GM13977 (cell line): ENCODE measurements at regions not wholly inside any gene's neighbourhood (a gene's known extent, or its start where the extent isn't known, plus 50 kb on each side); places are given as distances from the start of the nearest gene placed in this dataset.

ENCODE experiments used
- DNase-seq: peaks from one replicate; pipeline ENCODE4 v3.0.0; 2012; ENCODE audit warnings: low spot score
- CTCF ChIP-seq: IDR thresholded peaks from 2 replicates; pipeline ENCODE4 v1.5.1; 2012; ENCODE audit warnings: mild to moderate bottlenecking, control low read depth; ENCODE audit not compliant: insufficient read depth; ENCODE audit errors: extremely low read depth, missing control alignments
- in situ Hi-C: fragments of 300-500 bp; cut with MboI; formaldehyde crosslinking; loops from one replicate; pipeline ENCODE4 v1.12.0; 2022; ENCODE audit warnings: low sequenced_read_pairs, low pct_unique_long_range_greater_than_20kb, mixed read lengths, inconsistent platforms; ENCODE audit not compliant: unreplicated experiment

DNA sequence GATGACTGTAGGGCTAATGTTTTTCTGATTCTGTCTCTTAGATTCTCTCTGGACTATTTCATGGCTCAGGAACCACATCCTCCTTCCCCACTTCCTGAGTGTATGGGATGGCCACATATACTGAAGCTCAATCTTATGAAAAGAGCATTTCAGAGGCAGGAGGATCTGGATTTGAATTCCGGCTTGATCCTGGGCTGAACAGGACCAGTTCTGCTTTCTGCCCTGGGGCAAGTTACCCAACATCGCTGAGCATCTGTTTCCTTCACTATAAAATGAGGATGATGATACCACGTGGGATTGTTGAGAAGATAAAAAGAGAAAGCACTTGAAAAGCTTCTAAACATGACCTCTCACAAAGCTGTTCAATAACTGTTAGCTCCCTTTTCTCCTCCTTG is 168.4 kb upstream of the TNFAIP3 start:
- no peak for TF ChIP-seq CTCF
- in situ Hi-C loops: no loop called here
- no peak for DNase-seq

DNA sequence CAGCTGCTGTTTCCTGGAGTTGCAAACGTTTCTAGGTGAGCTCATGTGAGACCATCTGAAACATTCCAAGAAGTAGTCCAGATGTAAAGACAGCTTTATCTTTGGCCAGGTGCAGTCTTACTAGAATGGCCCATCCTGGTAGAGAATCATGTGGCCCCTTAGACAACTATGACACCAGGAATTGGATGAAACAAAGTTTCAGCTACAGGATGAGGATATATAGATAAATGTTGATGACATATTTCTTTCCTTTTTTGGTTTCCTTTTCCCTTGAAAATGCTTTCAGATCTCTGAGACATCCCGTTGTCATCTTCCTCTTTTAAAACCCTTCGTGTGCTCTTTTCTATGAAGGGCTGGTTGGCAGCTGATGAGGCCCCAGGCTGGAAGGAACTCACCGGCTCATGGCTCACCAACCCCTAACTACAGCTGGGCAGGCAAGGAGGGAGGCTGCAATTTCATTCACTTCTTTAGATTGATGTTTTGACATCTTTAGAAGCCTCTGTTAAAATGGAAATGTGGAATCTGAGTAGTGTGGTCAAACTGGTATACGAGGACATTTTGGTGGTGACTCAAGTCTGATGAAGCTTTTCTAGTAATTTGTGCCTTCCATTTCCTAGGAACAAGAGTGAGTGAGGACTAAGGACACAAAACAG is 167.9 kb upstream of the TNFAIP3 start:
- TF ChIP-seq CTCF: no peak
- no peak for DNase-seq
- in situ Hi-C loops: no loop called here

DNA sequence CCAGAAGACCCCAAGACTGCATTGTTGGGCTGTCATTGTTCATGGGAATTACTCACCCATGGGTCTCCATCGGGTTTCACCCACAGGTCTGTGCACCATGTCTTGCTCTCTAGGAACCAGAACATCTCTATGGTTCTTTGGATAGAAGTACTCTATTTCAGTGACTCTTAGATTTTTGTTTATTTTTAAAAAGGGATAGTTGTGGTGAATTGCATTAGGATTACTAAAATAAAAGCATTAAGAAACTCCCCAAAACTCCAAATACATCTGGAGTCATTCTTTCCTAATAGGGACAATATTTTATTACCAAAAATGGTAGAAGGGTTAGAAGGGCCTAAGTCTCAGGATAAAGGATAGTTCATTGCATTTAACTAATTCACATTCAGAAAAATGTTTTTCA is 166.9 kb upstream of the TNFAIP3 start:
- in situ Hi-C loops: no loop called here
- no peak for DNase-seq
- no peak for TF ChIP-seq CTCF

DNA sequence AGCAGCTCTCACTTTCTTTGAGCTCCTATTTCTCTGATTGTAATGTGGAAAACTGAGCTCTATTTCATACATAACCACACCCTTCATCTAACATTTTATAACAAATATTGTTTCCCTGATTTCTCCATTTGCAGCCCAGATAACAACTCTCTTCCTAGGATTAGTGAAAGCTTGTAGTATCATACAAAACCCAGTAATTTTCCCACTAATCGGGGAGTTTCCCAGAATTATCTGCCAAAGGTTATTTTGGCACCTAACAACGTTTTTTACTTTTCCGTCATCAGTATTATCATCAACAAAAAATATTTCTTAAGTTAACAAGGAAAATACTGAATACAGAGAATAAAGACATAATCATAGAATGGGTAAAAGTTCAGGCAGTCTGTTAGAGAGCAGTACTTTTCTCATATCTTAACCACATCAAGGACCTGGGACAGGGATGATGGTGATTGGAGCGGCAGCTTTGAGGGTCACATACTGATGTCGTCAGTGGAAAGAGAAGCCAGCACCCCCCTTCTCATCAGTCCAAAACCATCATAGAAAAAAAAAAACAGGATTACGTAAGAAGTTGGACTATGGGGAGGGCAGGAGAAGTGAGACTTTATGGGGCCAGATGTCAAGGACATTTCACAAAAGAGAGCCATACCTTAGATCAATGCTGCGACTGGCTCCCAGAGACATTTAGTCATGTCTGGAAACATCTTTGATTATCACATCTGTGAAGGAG is 166.1 kb upstream of the TNFAIP3 start:
- in situ Hi-C loops: no loop called here
- TF ChIP-seq CTCF: no peak
- DNase-seq: no peak

DNA sequence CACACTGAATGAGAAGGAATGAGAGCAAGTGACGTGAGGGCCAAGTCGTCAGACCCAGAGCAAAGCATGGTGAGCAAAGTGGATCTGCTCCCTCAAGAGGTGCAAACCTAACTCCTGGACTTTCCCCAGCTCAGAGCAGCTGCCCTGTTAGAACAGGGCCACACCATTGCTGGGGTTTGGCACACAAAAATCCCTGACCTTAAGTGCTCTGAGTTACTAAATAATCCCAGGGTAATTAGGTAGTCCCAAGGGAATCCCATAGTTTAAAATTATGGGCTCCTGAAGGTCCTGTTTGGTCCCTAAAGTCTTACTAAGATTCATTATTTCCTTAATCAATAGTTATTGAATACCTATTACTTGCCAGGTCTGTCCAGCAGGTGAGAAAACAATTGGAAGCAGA is 165.1 kb upstream of the TNFAIP3 start:
- DNase-seq: no peak
- in situ Hi-C loops: no loop called here
- no peak for TF ChIP-seq CTCF

GRCh38 chr6:137702791-137703424 is 164.2 kb upstream of the TNFAIP3 start:
- no peak for DNase-seq
- TF ChIP-seq CTCF: no peak
- in situ Hi-C loops: no loop called here
